ENCODE measurements at regions not wholly inside any gene's neighbourhood (a gene's known extent, or its start where the extent isn't known, plus 50 kb on each side); places are given as distances from the start of the nearest gene placed in this dataset.

GRCh38 chr5:68746643-68747420 lies 347.0 kb upstream of the SLC30A5 start:
- H3K4me3 ChIP-seq (ENCODE audit: low read depth, low read length): no peak overlapping the region
- DNase-seq (ENCODE audit: low read depth): no peak
- TF ChIP-seq, protein P1, sequence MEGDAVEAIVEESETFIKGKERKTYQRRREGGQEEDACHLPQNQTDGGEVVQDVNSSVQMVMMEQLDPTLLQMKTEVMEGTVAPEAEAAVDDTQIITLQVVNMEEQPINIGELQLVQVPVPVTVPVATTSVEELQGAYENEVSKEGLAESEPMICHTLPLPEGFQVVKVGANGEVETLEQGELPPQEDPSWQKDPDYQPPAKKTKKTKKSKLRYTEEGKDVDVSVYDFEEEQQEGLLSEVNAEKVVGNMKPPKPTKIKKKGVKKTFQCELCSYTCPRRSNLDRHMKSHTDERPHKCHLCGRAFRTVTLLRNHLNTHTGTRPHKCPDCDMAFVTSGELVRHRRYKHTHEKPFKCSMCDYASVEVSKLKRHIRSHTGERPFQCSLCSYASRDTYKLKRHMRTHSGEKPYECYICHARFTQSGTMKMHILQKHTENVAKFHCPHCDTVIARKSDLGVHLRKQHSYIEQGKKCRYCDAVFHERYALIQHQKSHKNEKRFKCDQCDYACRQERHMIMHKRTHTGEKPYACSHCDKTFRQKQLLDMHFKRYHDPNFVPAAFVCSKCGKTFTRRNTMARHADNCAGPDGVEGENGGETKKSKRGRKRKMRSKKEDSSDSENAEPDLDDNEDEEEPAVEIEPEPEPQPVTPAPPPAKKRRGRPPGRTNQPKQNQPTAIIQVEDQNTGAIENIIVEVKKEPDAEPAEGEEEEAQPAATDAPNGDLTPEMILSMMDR (IDR thresholded peaks at IDR 0.05; ENCODE audit: control insufficient read depth, extremely low read depth, insufficient read depth): no peak

GRCh38 chr5:68747521-68747920 lies 346.3 kb upstream of the SLC30A5 start:
- no peak overlapping the region for H3K4me3 ChIP-seq (ENCODE audit: low read depth, low read length)
- TF ChIP-seq, protein P1 (IDR thresholded peaks at IDR 0.05; ENCODE audit: control insufficient read depth, extremely low read depth, insufficient read depth): no peak
- DNase-seq (ENCODE audit: low read depth): no peak

DNA sequence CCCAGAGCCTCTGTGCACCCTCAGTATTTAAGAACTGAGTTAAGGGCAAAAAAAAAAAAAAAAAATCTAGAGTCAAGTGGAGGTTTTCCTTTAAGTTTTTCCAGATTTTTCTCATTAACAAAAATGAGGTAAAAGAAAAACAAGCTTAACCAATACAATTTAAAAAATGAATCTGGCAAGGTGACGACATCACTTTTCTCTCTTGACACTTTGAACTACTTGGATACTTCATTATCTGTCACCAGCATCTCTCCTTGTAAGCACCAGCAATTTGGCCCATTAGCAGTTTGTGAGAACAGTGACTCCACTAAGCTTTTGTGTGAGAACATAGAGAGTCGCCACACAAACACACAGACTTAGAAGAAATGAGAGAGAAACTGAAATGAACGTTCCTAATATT lies 345.7 kb upstream of the SLC30A5 start:
- H3K4me3 ChIP-seq (ENCODE audit: low read depth, low read length): no peak overlapping the region
- DNase-seq (ENCODE audit: low read depth): no peak
- TF ChIP-seq, protein P1 (IDR thresholded peaks at IDR 0.05; ENCODE audit: control insufficient read depth, extremely low read depth, insufficient read depth): no peak

DNA sequence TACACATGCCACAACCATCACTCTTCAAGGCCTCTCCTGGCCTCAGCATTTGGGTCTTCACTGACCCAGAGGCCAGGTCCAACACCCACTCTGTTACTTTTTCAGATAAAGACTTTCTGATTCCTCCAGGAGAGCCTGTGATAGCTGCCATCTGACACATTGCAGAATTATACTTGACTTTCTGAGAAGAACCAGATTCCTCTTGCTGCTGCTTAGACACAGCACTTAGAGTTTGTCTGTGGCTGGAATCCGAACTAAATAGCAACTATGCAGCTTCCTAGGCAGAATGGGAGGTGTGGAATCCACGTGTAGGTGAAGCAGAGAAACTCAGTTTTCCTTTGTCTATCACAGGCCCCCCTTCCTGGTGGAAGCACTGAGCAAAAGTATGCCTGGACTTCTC lies 344.7 kb upstream of the SLC30A5 start:
- DNase-seq (ENCODE audit: low read depth): no peak
- H3K4me3 ChIP-seq (ENCODE audit: low read depth, low read length): no peak overlapping the region
- TF ChIP-seq, protein P1 (IDR thresholded peaks at IDR 0.05; ENCODE audit: control insufficient read depth, extremely low read depth, insufficient read depth): no peak

DNA sequence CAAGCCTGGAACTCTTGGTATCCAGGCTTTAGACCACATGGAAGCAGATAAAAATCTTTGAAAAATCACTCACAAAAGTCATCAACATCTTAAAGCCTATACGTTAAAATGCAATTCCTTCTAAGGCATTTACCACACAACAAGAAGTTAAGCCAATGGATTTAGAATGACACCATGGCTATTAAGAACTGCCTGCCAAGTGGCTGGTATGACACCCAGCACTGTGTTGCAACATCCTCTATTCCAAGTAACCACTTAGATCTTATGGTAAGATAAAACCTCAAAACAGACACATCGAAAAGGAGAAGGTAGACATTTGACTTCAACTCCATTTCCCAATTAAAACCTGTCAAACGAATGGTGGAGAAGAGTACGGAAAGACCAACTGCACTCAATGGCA lies 344.2 kb upstream of the SLC30A5 start:
- DNase-seq (ENCODE audit: low read depth): no peak
- H3K4me3 ChIP-seq (ENCODE audit: low read depth, low read length): no peak overlapping the region
- TF ChIP-seq, protein P1 (IDR thresholded peaks at IDR 0.05; ENCODE audit: control insufficient read depth, extremely low read depth, insufficient read depth): no peak

- no peak overlapping the region for H3K4me3 ChIP-seq (ENCODE audit: low read depth, low read length)
- TF ChIP-seq, protein P1 (IDR thresholded peaks at IDR 0.05; ENCODE audit: control insufficient read depth, extremely low read depth, insufficient read depth): no peak
- DNase-seq (ENCODE audit: low read depth): no peak
Observed at GRCh38 chr5:68751661-68752060, 342.2 kb upstream of the SLC30A5 start.

- no peak overlapping the region for H3K4me3 ChIP-seq (ENCODE audit: low read depth, low read length)
- DNase-seq (ENCODE audit: low read depth): no peak
- TF ChIP-seq, protein P1 (IDR thresholded peaks at IDR 0.05; ENCODE audit: control insufficient read depth, extremely low read depth, insufficient read depth): no peak
Observed at GRCh38 chr5:68754536-68754935, 339.3 kb upstream of the SLC30A5 start.
